ENCODE measurements at regions not wholly inside any gene's neighbourhood (a gene's known extent, or its start where the extent isn't known, plus 50 kb on each side); places are given as distances from the start of the nearest gene placed in this dataset.

GRCh38 chr10:128505346-128505745 is 379.1 kb upstream of the MKI67 start:
- TF ChIP-seq CTCF (IDR thresholded peaks at IDR 0.05): no peak
- no peak for TF ChIP-seq POLR2A (IDR thresholded peaks at IDR 0.05)
